HepG2 (cell line): ENCODE measurements at regions not wholly inside any gene's neighbourhood (a gene's known extent, or its start where the extent isn't known, plus 50 kb on each side); places are given as distances from the start of the nearest gene placed in this dataset.

Source experiments
- ATAC-seq: fragments of 200-7000 bp; cut with Tn5 transposase; 3 replicates; pipeline ENCODE4 v1.9.1; 2020; ENCODE audit warnings: mild to moderate bottlenecking, moderate library complexity
- BruUV-seq: library from RNA; stranded (reverse); fragments of 400-500 nt; replicated peaks from 2 replicates; lab custom pipeline; 2021; lab: Mats Ljungman, UMichigan
- CTCF ChIA-PET: fragments of 300-600 bp; formaldehyde crosslinking; extraction: SDS; loops from one replicate; lab custom pipeline; 2021; ENCODE audit warnings: low total read pairs, inconsistent platforms, low intra/inter-chr PET ratio; lab: Yijun Ruan, JAX
- POLR2A ChIA-PET: fragments of 350-600 bp; sonication (Branson Sonifier 250); formaldehyde crosslinking; loops from one replicate; lab custom pipeline; 2020; ENCODE audit warnings: antibody characterized with exemption, inconsistent platforms; lab: Yijun Ruan, JAX
- DNase-seq: peaks from one replicate; pipeline ENCODE4 v3.0.0-alpha.2; 2015; ENCODE audit warnings: low spot score
- FAIRE-seq: peaks from 3 replicates; lab custom pipeline; 2011; peaks lifted over from hg19 to GRCh38; lab: Jason Lieb, UNC
- H2AFZ ChIP-seq: one replicate; pipeline ENCODE4 v1.6.1; 2011; ENCODE audit warnings: low read length, inconsistent platforms
- H3K27ac ChIP-seq: fragments of 300-600 bp; 3 replicates; pipeline ENCODE4 v1.8.0; 2011; ENCODE audit warnings: mixed run types, mild to moderate bottlenecking, mixed read lengths, low read length, inconsistent platforms; ENCODE audit not compliant: insufficient read depth; ENCODE audit errors: extremely low read length
- H3K27me3 ChIP-seq, 2 experiments: fragments of 200-600 bp in 1 of 2; 2 replicates in 1 of 2; 3 replicates in 1 of 2; pipeline versions ENCODE4 v1.6.0 to v1.8.0; 2011; ENCODE audit warnings: low read length in 2 of 2, mild to moderate bottlenecking in 2 of 2, moderate library complexity in 2 of 2, inconsistent platforms in 1 of 2; ENCODE audit not compliant: insufficient read depth in 2 of 2, control insufficient read depth in 1 of 2
- H3K36me3 ChIP-seq, 2 experiments: fragments of 200-600 bp in 1 of 2; replicated peaks in 1 of 2; 2 replicates in 1 of 2; 3 replicates in 1 of 2; pipeline versions ENCODE4 v1.5.1 to v1.8.0; 2011; ENCODE audit warnings: low read length in 2 of 2, inconsistent platforms in 1 of 2; ENCODE audit not compliant: insufficient read depth in 2 of 2, control insufficient read depth in 1 of 2
- H3K4me1 ChIP-seq: 2 replicates; pipeline ENCODE4 v1.5.1; 2012; ENCODE audit warnings: low read length, inconsistent platforms; ENCODE audit not compliant: insufficient read depth
- H3K4me2 ChIP-seq: 2 replicates; pipeline ENCODE4 v1.6.0; 2011; ENCODE audit warnings: low read depth, low read length, inconsistent platforms
- H3K4me3 ChIP-seq, 3 experiments: fragments of 200-600 bp in 1 of 3; sonication (generic), shearing (Covaris generic) in 1 of 3; replicated peaks in 1 of 3; 2 replicates each; pipeline ENCODE4 v1.5.1; 2011 to 2016; ENCODE audit warnings: low read length in 3 of 3, inconsistent platforms in 2 of 3, low read depth in 2 of 3, mild to moderate bottlenecking in 2 of 3, control low read depth in 1 of 3, mixed read lengths in 1 of 3; ENCODE audit not compliant: insufficient read depth in 1 of 3
- H3K79me2 ChIP-seq: one replicate; pipeline ENCODE4 v1.6.1; 2011; ENCODE audit warnings: low read length, inconsistent platforms; ENCODE audit not compliant: insufficient read depth
- H3K9ac ChIP-seq: 2 replicates; pipeline ENCODE4 v1.6.0; 2011; ENCODE audit warnings: mild to moderate bottlenecking, low read depth, low read length, inconsistent platforms; ENCODE audit not compliant: insufficient read depth
- H3K9me3 ChIP-seq: 2 replicates; pipeline ENCODE4 v1.5.1; 2012; ENCODE audit warnings: mild to moderate bottlenecking, low read length
- H4K20me1 ChIP-seq: 2 replicates; pipeline ENCODE4 v1.6.0; 2011; ENCODE audit warnings: inconsistent platforms, mild to moderate bottlenecking, low read length, moderate library complexity; ENCODE audit not compliant: insufficient read depth
- ARNTL ChIP-seq: sonication (generic); formaldehyde crosslinking; IDR thresholded peaks from 2 replicates; pipeline ENCODE4 v1.4.0; 2020; ENCODE audit warnings: mild to moderate bottlenecking, missing genetic modification reagents
- CREB1 ChIP-seq, 2 experiments: fragments of 450-650 bp in 1 of 2; IDR thresholded peaks; 2 replicates each; pipeline ENCODE4 v1.6.1; 2016 to 2017; ENCODE audit warnings: control low read depth in 1 of 2, mild to moderate bottlenecking in 1 of 2, missing compliant biosample characterization in 1 of 2, missing genetic modification characterization in 1 of 2
- NFKBIZ ChIP-seq: IDR thresholded peaks from 2 replicates; pipeline ENCODE4 v1.6.1; 2018; ENCODE audit warnings: missing genetic modification reagents, missing compliant biosample characterization
- SALL2 ChIP-seq: sonication (generic); formaldehyde crosslinking; IDR thresholded peaks from 2 replicates; pipeline ENCODE4 v1.8.1; 2023; ENCODE audit warnings: mild to moderate bottlenecking, missing genetic modification reagents, inconsistent platforms
- SIX1 ChIP-seq: sonication (generic); formaldehyde crosslinking; IDR thresholded peaks from 2 replicates; pipeline ENCODE4 v1.4.0; 2020; ENCODE audit warnings: missing genetic modification reagents, borderline replicate concordance
- STAT5B ChIP-seq: sonication (generic); formaldehyde crosslinking; IDR thresholded peaks from 2 replicates; pipeline ENCODE4 v1.4.0; 2020; ENCODE audit warnings: missing genetic modification reagents
- TP53 ChIP-seq: sonication (generic); formaldehyde crosslinking; conservative IDR thresholded peaks from 2 replicates; pipeline ENCODE4 v1.4.0; 2020; ENCODE audit warnings: missing genetic modification reagents
- ZBTB20 ChIP-seq: sonication (generic); formaldehyde crosslinking; IDR thresholded peaks from 2 replicates; pipeline ENCODE4 v1.8.1; 2023; ENCODE audit warnings: missing genetic modification reagents, low read depth, mild to moderate bottlenecking, borderline replicate concordance
- ZNF572 ChIP-seq: sonication (generic); formaldehyde crosslinking; IDR thresholded peaks from 2 replicates; pipeline ENCODE4 v1.5.1; 2020; ENCODE audit warnings: mild to moderate bottlenecking, missing genetic modification reagents
- WGBS: methylation state at CpG from one replicate; pipeline ENCODE4 v1.1.6; 2017; ENCODE audit warnings: low lambda C conversion rate; 5-methylcytosine and 5-hydroxymethylcytosine counted together
- in situ Hi-C: cut with HindIII; loops from 2 replicates; pipeline ENCODE4 v1.10.0; 2017; ENCODE audit warnings: low pct_unique_long_range_greater_than_20kb; ENCODE audit not compliant: extremely low pct_ligation_motif_present
- intact Hi-C: fragments of 100-400 bp; cut with micrococcal nuclease; formaldehyde crosslinking; loops from one replicate; pipeline ENCODE4 v1.10.0; 2022; ENCODE audit not compliant: unreplicated experiment
- TF ChIP-seq, protein P1 (sequence below): sonication (generic); formaldehyde crosslinking; IDR thresholded peaks from 2 replicates; pipeline ENCODE4 v1.8.0; 2022; ENCODE audit warnings: mild to moderate bottlenecking, missing genetic modification reagents, moderate library complexity
- TF ChIP-seq, protein P2 (sequence below): sonication (generic); formaldehyde crosslinking; IDR thresholded peaks from 2 replicates; pipeline ENCODE4 v1.8.1; 2022; ENCODE audit warnings: mild to moderate bottlenecking, missing genetic modification reagents
- TF ChIP-seq, protein P3 (sequence below): sonication (generic); formaldehyde crosslinking; IDR thresholded peaks from 2 replicates; pipeline ENCODE4 v1.5.1; 2020; ENCODE audit warnings: mild to moderate bottlenecking, moderate library complexity, missing genetic modification reagents
- TF ChIP-seq, protein P4 (sequence below): sonication (generic); formaldehyde crosslinking; IDR thresholded peaks from 2 replicates; pipeline ENCODE4 v1.4.0; 2020; ENCODE audit warnings: missing genetic modification reagents

DNA sequence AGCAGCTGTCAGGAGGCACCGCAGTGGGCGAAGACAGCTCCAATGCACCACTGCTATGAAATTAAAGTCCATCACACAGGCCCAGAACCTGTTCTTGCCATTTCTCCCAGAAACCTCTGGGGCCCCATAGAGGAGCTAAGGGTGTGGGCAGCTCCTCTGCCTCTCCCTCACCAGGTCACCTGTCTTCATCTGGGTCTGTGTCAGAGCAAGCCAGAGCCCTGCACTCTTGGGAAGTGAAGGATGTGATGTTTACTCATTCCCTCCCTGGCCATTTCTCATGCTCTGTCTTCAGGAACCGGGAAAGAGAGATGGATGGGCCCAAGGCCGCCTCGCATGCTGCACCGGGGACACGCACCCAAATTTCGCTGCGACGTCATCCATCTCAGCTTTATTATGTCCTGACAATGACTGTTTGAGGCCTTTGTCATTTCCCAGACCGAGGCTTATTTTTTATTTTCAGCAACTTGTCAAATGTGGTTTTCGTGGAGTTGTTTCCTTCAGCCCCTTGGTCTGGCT, 216.1 kb downstream of the NPHP4 start:
- FAIRE-seq (no peak), ATAC-seq (no peak)
- 27% methylated on average over 10 of the region's 12 CpGs for WGBS
- Histone ChIP-seq H3K36me3 (no peaks in the 10 kb centered on the region), H3K27me3 (peaks cover 1 to 50% of the 10 kb centered on the region in 2 experiments; a peak in 4 of 5 replicates), H3K4me3 (no peak overlapping the region), H3K4me1 (no peaks in the 10 kb centered on the region), H3K79me2 (no peaks in the 10 kb centered on the region), H3K9ac (no peak overlapping the region)
- POLR2A ChIA-PET, result no interaction called here
- intact Hi-C loops, result no loop called here
- BruUV-seq, result no TSS peak
- TF ChIP-seq NFKBIZ (CRISPR knock-in tag) (no peak), CREB1 (IDR thresholded peaks at IDR 0.05) (0 out of 2 replicates have a peak, but pooled peaks have one; percentile 8), CREB1 (CRISPR knock-in tag; IDR thresholded peaks at IDR 0.05) (no peak)
- TF ChIP-seq, protein P1, sequence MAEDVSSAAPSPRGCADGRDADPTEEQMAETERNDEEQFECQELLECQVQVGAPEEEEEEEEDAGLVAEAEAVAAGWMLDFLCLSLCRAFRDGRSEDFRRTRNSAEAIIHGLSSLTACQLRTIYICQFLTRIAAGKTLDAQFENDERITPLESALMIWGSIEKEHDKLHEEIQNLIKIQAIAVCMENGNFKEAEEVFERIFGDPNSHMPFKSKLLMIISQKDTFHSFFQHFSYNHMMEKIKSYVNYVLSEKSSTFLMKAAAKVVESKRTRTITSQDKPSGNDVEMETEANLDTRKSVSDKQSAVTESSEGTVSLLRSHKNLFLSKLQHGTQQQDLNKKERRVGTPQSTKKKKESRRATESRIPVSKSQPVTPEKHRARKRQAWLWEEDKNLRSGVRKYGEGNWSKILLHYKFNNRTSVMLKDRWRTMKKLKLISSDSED (CRISPR knock-in tag), result no peak
- TF ChIP-seq, all 625 proteins: peak for 1
- Histone ChIP-seq H3K27ac (no peak overlapping the region), H2AFZ (no peak overlapping the region), H4K20me1 (no peaks in the 10 kb centered on the region), H3K4me2 (no peak overlapping the region), H3K9me3 (no peaks in the 10 kb centered on the region)
- in situ Hi-C loops, result no loop called here
- no peak for DNase-seq
- CTCF ChIA-PET, result no interaction called here

DNA sequence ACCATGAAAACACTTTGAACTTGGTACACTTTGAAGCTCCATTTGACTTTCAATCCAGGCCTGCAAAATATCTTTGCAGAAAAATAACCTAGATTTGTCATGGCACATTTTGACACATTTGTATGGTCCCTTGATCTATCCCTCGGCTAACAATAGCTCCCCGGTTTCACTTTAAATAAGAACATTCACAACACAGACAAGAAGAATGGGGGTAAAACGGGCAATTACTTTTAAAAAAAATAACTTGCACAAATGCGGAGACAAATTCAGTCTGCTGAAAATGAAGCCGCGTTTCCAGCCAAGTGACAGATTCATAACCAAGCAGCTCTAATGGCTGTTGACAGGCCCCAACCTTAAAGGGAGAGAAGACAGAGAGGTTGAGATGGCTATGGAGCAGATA, 218.2 kb downstream of the NPHP4 start:
- no peaks in the 10 kb centered on the region for H3K9me3 ChIP-seq
- no peak overlapping the region for H3K4me2 ChIP-seq
- DNase-seq, result no peak
- no peaks in the 10 kb centered on the region for H3K4me1 ChIP-seq
- no peaks in the 10 kb centered on the region for H3K36me3 ChIP-seq
- ATAC-seq, result no peak
- CTCF ChIA-PET, result no interaction called here
- no peak overlapping the region for H3K27ac ChIP-seq
- in situ Hi-C loops, result no loop called here
- intact Hi-C loops, result no loop called here
- H4K20me1 ChIP-seq, result no peaks in the 10 kb centered on the region
- POLR2A ChIA-PET, result no interaction called here
- no peak overlapping the region for H3K9ac ChIP-seq
- FAIRE-seq, result no peak
- peaks cover 3 to 71% of the 10 kb centered on the region in 2 experiments for H3K27me3 ChIP-seq
- BruUV-seq, result no TSS peak
- WGBS, result 38% methylated on average over 6 of the region's 6 CpGs
- no peak overlapping the region for H2AFZ ChIP-seq
- H3K79me2 ChIP-seq, result no peaks in the 10 kb centered on the region
- H3K4me3 ChIP-seq, result no peak overlapping the region
- TF ChIP-seq ZNF572 (CRISPR knock-in tag) (no peak), SIX1 (no peak), STAT5B (CRISPR knock-in tag) (no peak), TP53 (CRISPR knock-in tag) (no peak), ARNTL (CRISPR knock-in tag) (no peak), ZBTB20 (CRISPR knock-in tag) (no peak), SALL2 (CRISPR knock-in tag) (no peak)
- TF ChIP-seq, protein P2, sequence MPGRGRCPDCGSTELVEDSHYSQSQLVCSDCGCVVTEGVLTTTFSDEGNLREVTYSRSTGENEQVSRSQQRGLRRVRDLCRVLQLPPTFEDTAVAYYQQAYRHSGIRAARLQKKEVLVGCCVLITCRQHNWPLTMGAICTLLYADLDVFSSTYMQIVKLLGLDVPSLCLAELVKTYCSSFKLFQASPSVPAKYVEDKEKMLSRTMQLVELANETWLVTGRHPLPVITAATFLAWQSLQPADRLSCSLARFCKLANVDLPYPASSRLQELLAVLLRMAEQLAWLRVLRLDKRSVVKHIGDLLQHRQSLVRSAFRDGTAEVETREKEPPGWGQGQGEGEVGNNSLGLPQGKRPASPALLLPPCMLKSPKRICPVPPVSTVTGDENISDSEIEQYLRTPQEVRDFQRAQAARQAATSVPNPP, result no peak
- TF ChIP-seq, protein P3, sequence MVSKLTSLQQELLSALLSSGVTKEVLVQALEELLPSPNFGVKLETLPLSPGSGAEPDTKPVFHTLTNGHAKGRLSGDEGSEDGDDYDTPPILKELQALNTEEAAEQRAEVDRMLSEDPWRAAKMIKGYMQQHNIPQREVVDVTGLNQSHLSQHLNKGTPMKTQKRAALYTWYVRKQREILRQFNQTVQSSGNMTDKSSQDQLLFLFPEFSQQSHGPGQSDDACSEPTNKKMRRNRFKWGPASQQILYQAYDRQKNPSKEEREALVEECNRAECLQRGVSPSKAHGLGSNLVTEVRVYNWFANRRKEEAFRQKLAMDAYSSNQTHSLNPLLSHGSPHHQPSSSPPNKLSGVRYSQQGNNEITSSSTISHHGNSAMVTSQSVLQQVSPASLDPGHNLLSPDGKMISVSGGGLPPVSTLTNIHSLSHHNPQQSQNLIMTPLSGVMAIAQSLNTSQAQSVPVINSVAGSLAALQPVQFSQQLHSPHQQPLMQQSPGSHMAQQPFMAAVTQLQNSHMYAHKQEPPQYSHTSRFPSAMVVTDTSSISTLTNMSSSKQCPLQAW (CRISPR knock-in tag), result no peak
- TF ChIP-seq, protein P4, sequence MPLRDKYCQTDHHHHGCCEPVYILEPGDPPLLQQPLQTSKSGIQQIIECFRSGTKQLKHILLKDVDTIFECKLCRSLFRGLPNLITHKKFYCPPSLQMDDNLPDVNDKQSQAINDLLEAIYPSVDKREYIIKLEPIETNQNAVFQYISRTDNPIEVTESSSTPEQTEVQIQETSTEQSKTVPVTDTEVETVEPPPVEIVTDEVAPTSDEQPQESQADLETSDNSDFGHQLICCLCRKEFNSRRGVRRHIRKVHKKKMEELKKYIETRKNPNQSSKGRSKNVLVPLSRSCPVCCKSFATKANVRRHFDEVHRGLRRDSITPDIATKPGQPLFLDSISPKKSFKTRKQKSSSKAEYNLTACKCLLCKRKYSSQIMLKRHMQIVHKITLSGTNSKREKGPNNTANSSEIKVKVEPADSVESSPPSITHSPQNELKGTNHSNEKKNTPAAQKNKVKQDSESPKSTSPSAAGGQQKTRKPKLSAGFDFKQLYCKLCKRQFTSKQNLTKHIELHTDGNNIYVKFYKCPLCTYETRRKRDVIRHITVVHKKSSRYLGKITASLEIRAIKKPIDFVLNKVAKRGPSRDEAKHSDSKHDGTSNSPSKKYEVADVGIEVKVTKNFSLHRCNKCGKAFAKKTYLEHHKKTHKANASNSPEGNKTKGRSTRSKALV, result no peak
